Tibial artery (tissue), 4 donors: ENCODE measurements at regions not wholly inside any gene's neighbourhood (a gene's known extent, or its start where the extent isn't known, plus 50 kb on each side); places are given as distances from the start of the nearest gene placed in this dataset.

Source experiments
- DNase-seq, 2 donors: peaks; one replicate each; pipeline ENCODE4 v3.0.0-alpha.2; 2019
- H3K27ac ChIP-seq, 2 donors: fragments of 200-600 bp; sonication (generic) in 1 of 2; 1 replicate in 1 of 2; 2 replicates in 1 of 2; pipeline ENCODE4 v1.5.1; 2018 to 2019; ENCODE audit warnings: mild to moderate bottlenecking in 1 of 2
- H3K27me3 ChIP-seq, 2 donors: fragments of 200-600 bp; sonication (generic) in 1 of 2; one replicate each; pipeline versions ENCODE4 v1.5.1 to v1.6.0; 2016 to 2019
- H3K36me3 ChIP-seq, 3 donors: fragments of 200-600 bp; sonication (generic) in 2 of 3; one replicate each; pipeline ENCODE4 v1.5.1; 2016 to 2019; ENCODE audit warnings: mild to moderate bottlenecking in 2 of 3
- H3K4me1 ChIP-seq, 4 donors: fragments of 200-600 bp; sonication (generic) in 2 of 4; 1 replicate in 3 of 4; 2 replicates in 1 of 4; pipeline ENCODE4 v1.5.1; 2016 to 2019
- H3K4me3 ChIP-seq, 2 donors: fragments of 200-600 bp; sonication (generic) in 1 of 2; 1 replicate in 1 of 2; 2 replicates in 1 of 2; pipeline ENCODE4 v1.5.1; 2018 to 2019; ENCODE audit warnings: mild to moderate bottlenecking in 2 of 2
- H3K9me3 ChIP-seq, 3 donors: fragments of 200-600 bp; sonication (generic) in 1 of 3; one replicate each; pipeline ENCODE4 v1.5.1; 2016 to 2019
- CTCF ChIP-seq, 2 experiments: fragments of 200-600 bp in 1 of 2; fragments of 450-650 bp in 1 of 2; IDR thresholded peaks; one replicate each; pipeline ENCODE4 v1.5.1; 2017 to 2019; ENCODE audit warnings: antibody characterized with exemption in 2 of 2, mild to moderate bottlenecking in 1 of 2, moderate library complexity in 1 of 2
- intact Hi-C: fragments of 100-400 bp; cut with DNase I; formaldehyde crosslinking; loops from one replicate; pipeline ENCODE4 v1.15.0; 2023; ENCODE audit warnings: low total_unique reads

- no peaks in the 10 kb centered on the region for H3K27me3 ChIP-seq
- no peak overlapping the region for H3K27ac ChIP-seq
- intact Hi-C loops: no loop called here
- no peaks in the 10 kb centered on the region for H3K9me3 ChIP-seq
- H3K4me1 ChIP-seq: no peaks in the 10 kb centered on the region
- no peak for TF ChIP-seq CTCF (IDR thresholded peaks at IDR 0.05)
- DNase-seq: no peak
- no peak overlapping the region for H3K4me3 ChIP-seq
- H3K36me3 ChIP-seq: no peaks in the 10 kb centered on the region
Measured at GRCh38 chr4:28744066-28744465, 1883.4 kb downstream of the STIM2 start.

- TF ChIP-seq CTCF (IDR thresholded peaks at IDR 0.05): no peak
Measured at GRCh38 chr4:28754376-28754775, 1893.7 kb downstream of the STIM2 start.

GRCh38 chr4:28755081-28755480, 1894.4 kb downstream of the STIM2 start:
- no peak overlapping the region for H3K27ac ChIP-seq
- H3K27me3 ChIP-seq: no peaks in the 10 kb centered on the region
- no peak overlapping the region for H3K4me3 ChIP-seq
- no peaks in the 10 kb centered on the region for H3K36me3 ChIP-seq
- intact Hi-C loops: no loop called here
- H3K9me3 ChIP-seq: no peaks in the 10 kb centered on the region
- TF ChIP-seq CTCF (IDR thresholded peaks at IDR 0.05): no peak
- DNase-seq: no peak
- no peaks in the 10 kb centered on the region for H3K4me1 ChIP-seq

More at GRCh38 chr4:28754376-28754775, 1893.7 kb downstream of the STIM2 start:
- no peak overlapping the region for H3K27ac ChIP-seq
- H3K9me3 ChIP-seq: no peaks in the 10 kb centered on the region
- H3K4me3 ChIP-seq: no peak overlapping the region
- H3K4me1 ChIP-seq: no peaks in the 10 kb centered on the region
- intact Hi-C loops: no loop called here
- H3K36me3 ChIP-seq: no peaks in the 10 kb centered on the region
- no peaks in the 10 kb centered on the region for H3K27me3 ChIP-seq
- DNase-seq: no peak

- Histone ChIP-seq H3K9me3 (no peaks in the 10 kb centered on the region), H3K36me3 (no peaks in the 10 kb centered on the region), H3K27me3 (no peaks in the 10 kb centered on the region), H3K4me1 (no peaks in the 10 kb centered on the region), H3K27ac (no peak overlapping the region), H3K4me3 (no peak overlapping the region)
- TF ChIP-seq CTCF (IDR thresholded peaks at IDR 0.05): no peak
- intact Hi-C loops: no loop called here
- DNase-seq: no peak
Measured at GRCh38 chr4:28759064-28759463, 1898.4 kb downstream of the STIM2 start.

- H3K36me3 ChIP-seq: no peaks in the 10 kb centered on the region
- intact Hi-C loops: no loop called here
- H3K9me3 ChIP-seq: no peaks in the 10 kb centered on the region
- no peaks in the 10 kb centered on the region for H3K4me1 ChIP-seq
- no peak overlapping the region for H3K4me3 ChIP-seq
- no peaks in the 10 kb centered on the region for H3K27me3 ChIP-seq
- no peak for DNase-seq
- TF ChIP-seq CTCF (IDR thresholded peaks at IDR 0.05): no peak
- H3K27ac ChIP-seq: no peak overlapping the region
Measured at GRCh38 chr4:28760003-28760402, 1899.4 kb downstream of the STIM2 start.

- intact Hi-C loops: no loop called here
- Histone ChIP-seq H3K4me3 (no peak overlapping the region), H3K4me1 (no peaks in the 10 kb centered on the region), H3K27me3 (no peaks in the 10 kb centered on the region), H3K36me3 (no peaks in the 10 kb centered on the region), H3K27ac (no peak overlapping the region), H3K9me3 (no peaks in the 10 kb centered on the region)
- DNase-seq: no peak
- TF ChIP-seq CTCF (IDR thresholded peaks at IDR 0.05): no peak
Measured at GRCh38 chr4:28772066-28772465, 1911.4 kb downstream of the STIM2 start.
